K562 (cell line): ENCODE measurements at regions not wholly inside any gene's neighbourhood (a gene's known extent, or its start where the extent isn't known, plus 50 kb on each side); places are given as distances from the start of the nearest gene placed in this dataset.

ENCODE experiments used
- ATAC-seq: fragments of 200-7000 bp; cut with Tn5 transposase; 3 replicates; pipeline ENCODE4 v1.9.1; 2020; ENCODE audit warnings: moderate library complexity
- BruUV-seq: library from RNA; stranded (reverse); fragments of 400-500 nt; replicated peaks from 2 replicates; lab custom pipeline; 2021; lab: Mats Ljungman, UMichigan
- CTCF ChIA-PET: fragments of 300-600 bp; formaldehyde crosslinking; extraction: SDS; loops from one replicate; lab custom pipeline; 2021; ENCODE audit warnings: low intra/inter-chr PET ratio; lab: Yijun Ruan, JAX
- POLR2A ChIA-PET: fragments of 300-600, 350-650 bp; sonication (Branson Sonifier 250); formaldehyde crosslinking; extraction: SDS; loops from one replicate; lab custom pipeline; 2021; ENCODE audit warnings: antibody characterized with exemption, inconsistent platforms; lab: Yijun Ruan, JAX
- DNase-seq, 4 experiments: peaks; one replicate each; pipeline versions ENCODE4 v3.0.0 to v3.0.0-alpha.2; 2011 to 2018; ENCODE audit warnings: low spot score in 3 of 4, mixed read lengths in 3 of 4; ENCODE audit errors: extremely low read depth in 1 of 4
- FAIRE-seq: peaks from 2 replicates; lab custom pipeline; 2011; peaks lifted over from hg19 to GRCh38; lab: Jason Lieb, UNC
- H2AFZ ChIP-seq: 2 replicates; pipeline ENCODE4 v1.6.0; 2011; ENCODE audit warnings: low read depth, low read length, control low read depth, inconsistent platforms
- H3K27ac ChIP-seq: fragments of 200-600 bp; 3 replicates; pipeline ENCODE4 v1.8.0; 2011; ENCODE audit warnings: low read depth, mild to moderate bottlenecking, control low read depth, inconsistent platforms, low read length, moderate library complexity, mixed read lengths; ENCODE audit errors: extremely low read depth
- H3K27me3 ChIP-seq, 2 experiments: fragments of 300-600 bp in 1 of 2; 2 replicates in 1 of 2; 3 replicates in 1 of 2; pipeline versions ENCODE4 v1.6.0 to v1.8.0; 2011; ENCODE audit warnings: inconsistent platforms in 2 of 2, low read length in 2 of 2, mild to moderate bottlenecking in 1 of 2, mixed read lengths in 1 of 2, moderate library complexity in 1 of 2; ENCODE audit not compliant: control insufficient read depth in 2 of 2, insufficient read depth in 2 of 2
- H3K36me3 ChIP-seq: fragments of 300-600 bp; 3 replicates; pipeline ENCODE4 v1.8.0; 2011; ENCODE audit warnings: mild to moderate bottlenecking, low read length, inconsistent platforms; ENCODE audit not compliant: control insufficient read depth, insufficient read depth
- H3K4me1 ChIP-seq, 2 experiments: fragments of 200-600 bp in 1 of 2; replicated peaks in 1 of 2; 2 replicates in 1 of 2; 3 replicates in 1 of 2; pipeline versions ENCODE4 v1.5.1 to v1.8.0; 2011; ENCODE audit warnings: inconsistent platforms in 2 of 2, low read length in 2 of 2, mild to moderate bottlenecking in 1 of 2, mixed read lengths in 1 of 2, moderate library complexity in 1 of 2; ENCODE audit not compliant: control insufficient read depth in 2 of 2, insufficient read depth in 2 of 2
- H3K4me2 ChIP-seq: 2 replicates; pipeline ENCODE4 v1.6.1; 2011; ENCODE audit warnings: low read length, control low read depth, inconsistent platforms, mixed read lengths; ENCODE audit not compliant: insufficient read depth
- H3K4me3 ChIP-seq: fragments of 200-600 bp; sonication (generic), shearing (Covaris generic); 2 replicates; pipeline ENCODE4 v1.5.1; 2016; ENCODE audit warnings: control low read depth, inconsistent platforms
- H3K79me2 ChIP-seq: fragments of 200-600 bp; 3 replicates; pipeline ENCODE4 v1.8.0; 2011; ENCODE audit warnings: low read length, inconsistent platforms; ENCODE audit not compliant: control insufficient read depth, insufficient read depth
- H3K9ac ChIP-seq, 2 experiments: 2 replicates each; pipeline versions ENCODE4 v1.6.0 to v1.6.1; 2011; ENCODE audit warnings: low read depth in 2 of 2, low read length in 2 of 2, control low read depth in 1 of 2, inconsistent platforms in 1 of 2, mild to moderate bottlenecking in 1 of 2, mixed read lengths in 1 of 2; ENCODE audit not compliant: insufficient read depth in 1 of 2
- H3K9me1 ChIP-seq: one replicate; pipeline ENCODE4 v1.6.0; 2011; ENCODE audit warnings: inconsistent platforms, mild to moderate bottlenecking, low read length, moderate library complexity; ENCODE audit not compliant: control insufficient read depth, insufficient read depth
- H3K9me3 ChIP-seq: replicated peaks from 2 replicates; pipeline ENCODE4 v1.5.1; 2011; ENCODE audit warnings: low read depth, low read length, inconsistent platforms; ENCODE audit not compliant: control insufficient read depth, insufficient read depth
- H4K20me1 ChIP-seq: replicated peaks from 2 replicates; pipeline ENCODE4 v1.6.1; 2011; ENCODE audit warnings: low read length, inconsistent platforms, mixed read lengths; ENCODE audit not compliant: control insufficient read depth, insufficient read depth
- GTF2E2 ChIP-seq: fragments of 200-800 bp; sonication (Bioruptor generic); IDR thresholded peaks from 2 replicates; pipeline ENCODE4 v1.6.1; 2016; ENCODE audit warnings: missing genetic modification characterization, missing compliant biosample characterization
- HMG20B ChIP-seq: fragments of 250-450 bp; sonication (Bioruptor Pico); IDR thresholded peaks from 2 replicates; pipeline ENCODE4 v1.5.0; 2021; ENCODE audit warnings: mild to moderate bottlenecking
- MCM7 ChIP-seq, 2 experiments: fragments of 450-650 bp; IDR thresholded peaks; 2 replicates each; pipeline ENCODE4 v1.6.1; 2016 to 2018
- MEF2D ChIP-seq: conservative IDR thresholded peaks from 2 replicates; pipeline ENCODE4 v1.6.1; 2016; ENCODE audit warnings: low read depth, missing genetic modification characterization, missing compliant biosample characterization
- PHB2 ChIP-seq: fragments of 450-650 bp; IDR thresholded peaks from 2 replicates; pipeline ENCODE4 v1.6.1; 2017; ENCODE audit warnings: low read depth
- POLR3G ChIP-seq: IDR thresholded peaks from 2 replicates; pipeline ENCODE4 v1.6.1; 2011; ENCODE audit not compliant: insufficient read length, insufficient replicate concordance; ENCODE audit errors: extremely low read depth
- PRPF4 ChIP-seq: fragments of 200-400 bp; formaldehyde crosslinking; IDR thresholded peaks from one replicate; pipeline ENCODE4 v1.6.1; 2017; ENCODE audit warnings: low read length, low read depth, mild to moderate bottlenecking; ENCODE audit not compliant: insufficient read depth, poor library complexity, severe bottlenecking
- PURB ChIP-seq: sonication (generic); formaldehyde crosslinking; IDR thresholded peaks from 2 replicates; pipeline ENCODE4 v1.9.0; 2021; ENCODE audit warnings: low read depth, mild to moderate bottlenecking, missing genetic modification reagents
- RBM25 ChIP-seq: fragments of 200-400 bp; formaldehyde crosslinking; IDR thresholded peaks from 2 replicates; pipeline ENCODE4 v1.6.1; 2018; ENCODE audit warnings: low read length, low read depth, moderate library complexity; ENCODE audit not compliant: severe bottlenecking
- SMC3 ChIP-seq: conservative IDR thresholded peaks from 2 replicates; pipeline ENCODE4 v1.6.1; 2011; ENCODE audit warnings: low read depth, low read length, improper control_type of control experiment; ENCODE audit not compliant: insufficient read depth
- ZFP1 ChIP-seq: fragments of 450-650 bp; formaldehyde crosslinking; IDR thresholded peaks from 2 replicates; pipeline ENCODE4 v1.4.0; 2020; ENCODE audit warnings: mild to moderate bottlenecking, mixed read lengths
- ZNF134 ChIP-seq: fragments of 250-450 bp; sonication (Bioruptor Pico); conservative IDR thresholded peaks from 2 replicates; pipeline ENCODE4 v1.4.0; 2020
- ZNF143 ChIP-seq: sonication (generic); formaldehyde crosslinking; IDR thresholded peaks from 2 replicates; pipeline ENCODE4 v1.9.0; 2022; ENCODE audit warnings: mild to moderate bottlenecking, missing genetic modification reagents
- WGBS: fragments of 100-300 bp; shearing (Covaris generic); methylation state at CpG from one replicate; pipeline ENCODE4 v1.1.6; 2016; ENCODE audit warnings: low coverage, mixed read lengths; ENCODE audit not compliant: insufficient coverage; ENCODE audit errors: missing lambda C conversion rate; 5-methylcytosine and 5-hydroxymethylcytosine counted together
- in situ Hi-C: fragments of 300-500 bp; cut with MboI; formaldehyde crosslinking; loops from 4 replicates; pipeline ENCODE4 v1.15.0; 2018; ENCODE audit warnings: inconsistent platforms, mixed read lengths
- intact Hi-C: fragments of 100-400 bp; cut with micrococcal nuclease; formaldehyde crosslinking; loops from 2 replicates; pipeline ENCODE4 v1.14.2; 2022
- TF ChIP-seq, protein P1 (sequence below): fragments of 450-650 bp; formaldehyde crosslinking; IDR thresholded peaks from 2 replicates; pipeline ENCODE4 v1.4.0; 2020; ENCODE audit warnings: mild to moderate bottlenecking, moderate library complexity
- TF ChIP-seq, protein P2 (sequence below), 2 experiments: fragments of 450-650 bp; IDR thresholded peaks; 2 replicates each; pipeline ENCODE4 v1.6.1; 2016
- TF ChIP-seq, protein P3 (sequence below), 2 experiments: fragments of 450-650 bp in 1 of 2; sonication (generic) in 1 of 2; formaldehyde crosslinking; conservative IDR thresholded peaks; 2 replicates each; pipeline versions ENCODE4 v1.4.0 to v1.8.1; 2020 to 2022; ENCODE audit warnings: mild to moderate bottlenecking in 1 of 2, missing genetic modification reagents in 1 of 2
- TF ChIP-seq, protein P4 (sequence below): sonication (generic); formaldehyde crosslinking; IDR thresholded peaks from 2 replicates; pipeline ENCODE4 v1.8.1; 2022; ENCODE audit warnings: missing genetic modification reagents

DNA sequence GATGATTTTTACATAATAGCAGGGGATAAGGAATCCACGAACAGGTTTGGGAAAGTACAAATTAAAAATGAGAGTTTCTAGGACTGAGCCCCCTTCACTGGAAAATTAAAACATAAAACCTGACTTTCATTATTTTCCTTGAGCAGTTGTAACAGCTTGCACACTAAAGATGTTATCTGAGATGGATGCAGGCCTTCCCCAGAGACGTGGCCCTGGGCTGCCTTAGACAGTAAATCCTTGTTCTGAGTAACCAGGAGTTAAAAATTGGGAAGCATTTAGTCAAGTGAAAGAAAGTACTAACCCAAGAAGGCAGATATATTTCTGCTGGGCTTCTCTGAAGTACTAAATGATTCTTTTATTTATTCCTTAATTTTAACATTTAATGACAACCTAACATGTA is 432.2 kb upstream of the KIF2B start (continued):
- TF ChIP-seq ZNF134 (CRISPR knock-in tag) (no peak), MEF2D (tag) (no peak), POLR3G (no peak), RBM25 (no peak), GTF2E2 (no peak)

DNA sequence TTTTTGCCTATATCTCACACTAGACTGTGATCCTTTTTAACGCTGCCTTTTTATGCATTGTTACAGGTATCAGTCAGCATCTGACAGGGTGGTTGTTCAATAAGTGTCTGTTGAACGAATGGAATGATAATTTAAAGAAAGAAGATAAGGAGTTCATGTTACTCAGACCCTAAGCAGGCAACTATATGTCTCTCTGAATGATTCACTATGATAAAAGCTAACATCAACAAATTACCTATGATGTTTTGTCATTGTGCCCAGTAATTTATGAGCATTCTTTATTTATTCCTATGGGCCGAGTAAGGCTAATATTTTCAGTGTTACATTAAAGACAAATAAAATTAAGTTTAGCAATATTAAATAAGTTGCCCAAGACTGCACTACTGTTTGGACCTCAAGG is 435.0 kb upstream of the KIF2B start:
- H3K36me3 ChIP-seq, result no peaks in the 10 kb centered on the region
- no peaks in the 10 kb centered on the region for H3K9me1 ChIP-seq
- no peak for DNase-seq
- no TSS peak for BruUV-seq
- H3K4me2 ChIP-seq, result no peak overlapping the region
- FAIRE-seq, result no peak
- no peak for ATAC-seq
- no peaks in the 10 kb centered on the region for H3K9me3 ChIP-seq
- in situ Hi-C loops (no loop called here), intact Hi-C loops (no loop called here)
- no peaks in the 10 kb centered on the region for H4K20me1 ChIP-seq
- H3K9ac ChIP-seq, result no peak overlapping the region
- no peak overlapping the region for H3K27ac ChIP-seq
- WGBS, result 0% methylated on average over 3 of the region's 3 CpGs
- no peak overlapping the region for H3K4me3 ChIP-seq
- ChIA-PET POLR2A (no interaction called here), CTCF (no interaction called here)
- no peak overlapping the region for H2AFZ ChIP-seq
- no peaks in the 10 kb centered on the region for H3K27me3 ChIP-seq
- no peaks in the 10 kb centered on the region for H3K4me1 ChIP-seq
- H3K79me2 ChIP-seq, result no peaks in the 10 kb centered on the region
- TF ChIP-seq, protein P1, sequence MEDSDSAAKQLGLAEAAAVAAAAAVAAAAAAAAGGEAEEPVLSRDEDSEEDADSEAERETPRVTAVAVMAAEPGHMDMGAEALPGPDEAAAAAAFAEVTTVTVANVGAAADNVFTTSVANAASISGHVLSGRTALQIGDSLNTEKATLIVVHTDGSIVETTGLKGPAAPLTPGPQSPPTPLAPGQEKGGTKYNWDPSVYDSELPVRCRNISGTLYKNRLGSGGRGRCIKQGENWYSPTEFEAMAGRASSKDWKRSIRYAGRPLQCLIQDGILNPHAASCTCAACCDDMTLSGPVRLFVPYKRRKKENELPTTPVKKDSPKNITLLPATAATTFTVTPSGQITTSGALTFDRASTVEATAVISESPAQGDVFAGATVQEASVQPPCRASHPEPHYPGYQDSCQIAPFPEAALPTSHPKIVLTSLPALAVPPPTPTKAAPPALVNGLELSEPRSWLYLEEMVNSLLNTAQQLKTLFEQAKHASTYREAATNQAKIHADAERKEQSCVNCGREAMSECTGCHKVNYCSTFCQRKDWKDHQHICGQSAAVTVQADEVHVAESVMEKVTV, result no peak
- TF ChIP-seq ZNF143 (CRISPR knock-in tag), result no peak
- TF ChIP-seq ZFP1 (CRISPR knock-in tag), result no peak
- no peak for TF ChIP-seq PRPF4
- no peak for TF ChIP-seq SMC3
- TF ChIP-seq, protein P2, sequence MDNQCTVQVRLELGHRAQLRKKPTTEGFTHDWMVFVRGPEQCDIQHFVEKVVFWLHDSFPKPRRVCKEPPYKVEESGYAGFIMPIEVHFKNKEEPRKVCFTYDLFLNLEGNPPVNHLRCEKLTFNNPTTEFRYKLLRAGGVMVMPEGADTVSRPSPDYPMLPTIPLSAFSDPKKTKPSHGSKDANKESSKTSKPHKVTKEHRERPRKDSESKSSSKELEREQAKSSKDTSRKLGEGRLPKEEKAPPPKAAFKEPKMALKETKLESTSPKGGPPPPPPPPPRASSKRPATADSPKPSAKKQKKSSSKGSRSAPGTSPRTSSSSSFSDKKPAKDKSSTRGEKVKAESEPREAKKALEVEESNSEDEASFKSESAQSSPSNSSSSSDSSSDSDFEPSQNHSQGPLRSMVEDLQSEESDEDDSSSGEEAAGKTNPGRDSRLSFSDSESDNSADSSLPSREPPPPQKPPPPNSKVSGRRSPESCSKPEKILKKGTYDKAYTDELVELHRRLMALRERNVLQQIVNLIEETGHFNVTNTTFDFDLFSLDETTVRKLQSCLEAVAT (IDR thresholded peaks at IDR 0.05), result no peak
- TF ChIP-seq MCM7 (IDR thresholded peaks at IDR 0.05), result no peak
- TF ChIP-seq HMG20B (CRISPR knock-in tag), result no peak
- no peak for TF ChIP-seq PURB (CRISPR knock-in tag)
- TF ChIP-seq, protein P3, sequence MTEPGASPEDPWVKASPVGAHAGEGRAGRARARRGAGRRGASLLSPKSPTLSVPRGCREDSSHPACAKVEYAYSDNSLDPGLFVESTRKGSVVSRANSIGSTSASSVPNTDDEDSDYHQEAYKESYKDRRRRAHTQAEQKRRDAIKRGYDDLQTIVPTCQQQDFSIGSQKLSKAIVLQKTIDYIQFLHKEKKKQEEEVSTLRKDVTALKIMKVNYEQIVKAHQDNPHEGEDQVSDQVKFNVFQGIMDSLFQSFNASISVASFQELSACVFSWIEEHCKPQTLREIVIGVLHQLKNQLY (CRISPR knock-in tag; conservative IDR thresholded peaks at IDR 0.05), result no peak
- TF ChIP-seq PHB2, result no peak
- TF ChIP-seq, protein P4, sequence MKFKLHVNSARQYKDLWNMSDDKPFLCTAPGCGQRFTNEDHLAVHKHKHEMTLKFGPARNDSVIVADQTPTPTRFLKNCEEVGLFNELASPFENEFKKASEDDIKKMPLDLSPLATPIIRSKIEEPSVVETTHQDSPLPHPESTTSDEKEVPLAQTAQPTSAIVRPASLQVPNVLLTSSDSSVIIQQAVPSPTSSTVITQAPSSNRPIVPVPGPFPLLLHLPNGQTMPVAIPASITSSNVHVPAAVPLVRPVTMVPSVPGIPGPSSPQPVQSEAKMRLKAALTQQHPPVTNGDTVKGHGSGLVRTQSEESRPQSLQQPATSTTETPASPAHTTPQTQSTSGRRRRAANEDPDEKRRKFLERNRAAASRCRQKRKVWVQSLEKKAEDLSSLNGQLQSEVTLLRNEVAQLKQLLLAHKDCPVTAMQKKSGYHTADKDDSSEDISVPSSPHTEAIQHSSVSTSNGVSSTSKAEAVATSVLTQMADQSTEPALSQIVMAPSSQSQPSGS (CRISPR knock-in tag), result no peak
